Natural killer cell (primary cell): ENCODE measurements at regions not wholly inside any gene's neighbourhood (a gene's known extent, or its start where the extent isn't known, plus 50 kb on each side); places are given as distances from the start of the nearest gene placed in this dataset.
"Not testable (repeated sequence)": the region's sequence is repeated elsewhere in the genome, so short reads cannot be mapped to it uniquely, and the experiment has no call there.

Experiments
- ATAC-seq, 3 donors: fragments of 150-1000 bp in 2 of 3; fragments of 200-7000 bp in 1 of 3; cut with Tn5 transposase; 1 replicate in 1 of 3; 2 replicates in 2 of 3; pipeline ENCODE4 v1.10.0; 2021; ENCODE audit warnings: mild to moderate bottlenecking in 2 of 3, moderate library complexity in 2 of 3
- DNase-seq, 2 donors: peaks; one replicate each; pipeline versions ENCODE4 v3.0.0 to v3.0.0-alpha.2; 2013 to 2021; ENCODE audit warnings: mixed read lengths in 1 of 2
- H3K27ac ChIP-seq: one replicate; pipeline ENCODE4 v1.5.1; 2013; ENCODE audit warnings: mild to moderate bottlenecking, low read length
- H3K27me3 ChIP-seq: one replicate; pipeline ENCODE4 v1.6.1; 2013; ENCODE audit warnings: low read length; ENCODE audit not compliant: control insufficient read depth, insufficient read depth
- H3K36me3 ChIP-seq: one replicate; pipeline ENCODE4 v1.6.1; 2013; ENCODE audit warnings: low read length; ENCODE audit not compliant: control insufficient read depth, insufficient read depth
- H3K4me1 ChIP-seq: one replicate; pipeline ENCODE4 v1.6.1; 2013; ENCODE audit warnings: low read length; ENCODE audit not compliant: control insufficient read depth, insufficient read depth
- H3K4me3 ChIP-seq: one replicate; pipeline ENCODE4 v1.5.1; 2013; ENCODE audit warnings: low read length
- H3K9me3 ChIP-seq: one replicate; pipeline ENCODE4 v1.6.1; 2013; ENCODE audit warnings: low read length; ENCODE audit not compliant: control insufficient read depth, insufficient read depth
- H3K27ac Mint-ChIP-seq, 2 donors: one replicate each; pipeline ENCODE4 v1.8.0; 2022; ENCODE audit warnings: mild to moderate bottlenecking in 2 of 2, mixed read lengths in 2 of 2, moderate library complexity in 1 of 2
- H3K27me3 Mint-ChIP-seq, 2 donors: one replicate each; pipeline ENCODE4 v1.8.0; 2022; ENCODE audit warnings: low read depth in 2 of 2, mixed read lengths in 2 of 2
- H3K36me3 Mint-ChIP-seq: one replicate; pipeline ENCODE4 v1.8.0; 2022; ENCODE audit warnings: mixed read lengths
- H3K4me1 Mint-ChIP-seq, 2 donors: one replicate each; pipeline ENCODE4 v1.8.0; 2022; ENCODE audit warnings: mixed read lengths in 2 of 2
- H3K4me3 Mint-ChIP-seq: one replicate; pipeline ENCODE4 v1.8.0; 2022; ENCODE audit warnings: mild to moderate bottlenecking, moderate library complexity, mixed read lengths
- H3K9me3 Mint-ChIP-seq, 2 donors: one replicate each; pipeline ENCODE4 v1.8.0; 2022; ENCODE audit warnings: mixed read lengths in 2 of 2
- CTCF ChIP-seq: fragments of 200-600 bp; IDR thresholded peaks from one replicate; pipeline ENCODE4 v1.8.0; 2022; ENCODE audit warnings: antibody characterized with exemption
- WGBS: methylation state at CpG from one replicate; pipeline ENCODE4 v1.1.7; 2013; ENCODE audit warnings: missing lambda C conversion rate; ENCODE audit not compliant: insufficient coverage; 5-methylcytosine and 5-hydroxymethylcytosine counted together
- intact Hi-C: fragments of 100-400 bp; cut with micrococcal nuclease; formaldehyde crosslinking; loops from one replicate; pipeline ENCODE4 v1.14.2; 2022

DNA sequence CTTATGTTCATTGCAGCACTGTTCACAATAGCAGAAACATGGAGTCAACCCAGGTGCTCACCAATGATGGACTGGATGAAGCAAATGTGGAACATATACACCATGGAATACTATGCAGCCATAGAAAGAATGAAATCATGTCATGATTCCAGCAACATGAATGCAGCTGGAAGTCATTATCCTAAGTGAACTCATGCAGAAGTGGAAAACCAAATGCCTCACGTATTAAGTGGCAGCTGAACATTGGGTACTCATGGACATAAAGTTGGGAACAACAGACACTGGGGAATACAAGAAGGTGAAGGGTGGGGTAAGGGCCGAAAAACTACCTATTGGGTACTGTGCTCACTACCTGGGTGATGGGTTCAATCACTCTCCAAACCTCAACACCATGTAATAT, 915.9 kb downstream of the UQCRFS1 start:
- no peak for TF ChIP-seq CTCF
- Mint-ChIP-seq H3K36me3 (no peaks in the 10 kb centered on the region), H3K9me3 (no peaks in the 10 kb centered on the region), H3K27ac (no peak overlapping the region), H3K27me3 (peaks cover 8 to 17% of the 10 kb centered on the region in 2 donors), H3K4me3 (no peak overlapping the region), H3K4me1 (no peaks in the 10 kb centered on the region)
- H3K27me3 ChIP-seq = no peaks in the 10 kb centered on the region
- DNase-seq (no peak), ATAC-seq (no peak)
- no peaks in the 10 kb centered on the region for H3K4me1 ChIP-seq
- H3K27ac ChIP-seq = no peak overlapping the region
- no peaks in the 10 kb centered on the region for H3K36me3 ChIP-seq
- H3K4me3 ChIP-seq = no peak overlapping the region
- 77% methylated on average over 1 of the region's 2 CpGs for WGBS
- intact Hi-C loops = no loop called here
- no peaks in the 10 kb centered on the region for H3K9me3 ChIP-seq

DNA sequence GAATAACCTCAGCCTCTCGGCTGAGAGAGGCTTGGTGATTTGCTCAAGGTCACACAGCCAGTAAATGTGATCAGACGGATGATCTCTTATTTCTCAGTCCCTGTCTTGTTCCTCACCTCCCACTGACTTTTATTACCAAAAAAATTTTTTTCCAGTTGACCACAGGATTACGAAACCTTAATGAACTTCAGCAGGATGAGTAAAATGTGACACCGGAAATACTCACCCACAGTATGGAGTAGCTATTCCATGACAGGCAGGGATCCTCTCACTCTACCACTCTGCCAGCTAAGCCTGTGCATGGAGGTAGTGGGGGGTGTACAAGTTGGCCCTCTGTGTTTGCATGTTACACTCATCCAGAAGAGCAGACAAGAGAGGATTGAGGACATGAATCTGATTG, 916.4 kb downstream of the UQCRFS1 start:
- H3K9me3 ChIP-seq = no peaks in the 10 kb centered on the region
- Mint-ChIP-seq H3K4me1 (no peaks in the 10 kb centered on the region), H3K36me3 (no peaks in the 10 kb centered on the region), H3K4me3 (no peak overlapping the region), H3K27ac (no peak overlapping the region), H3K27me3 (peaks cover 10 to 17% of the 10 kb centered on the region in 2 donors), H3K9me3 (no peaks in the 10 kb centered on the region)
- no peaks in the 10 kb centered on the region for H3K36me3 ChIP-seq
- intact Hi-C loops = no loop called here
- H3K27me3 ChIP-seq = no peaks in the 10 kb centered on the region
- ATAC-seq = no peak
- WGBS = 92% methylated on average over 3 of the region's 4 CpGs
- TF ChIP-seq CTCF = no peak
- H3K4me3 ChIP-seq = no peak overlapping the region
- no peaks in the 10 kb centered on the region for H3K4me1 ChIP-seq
- no peak overlapping the region for H3K27ac ChIP-seq
- DNase-seq = no peak

DNA sequence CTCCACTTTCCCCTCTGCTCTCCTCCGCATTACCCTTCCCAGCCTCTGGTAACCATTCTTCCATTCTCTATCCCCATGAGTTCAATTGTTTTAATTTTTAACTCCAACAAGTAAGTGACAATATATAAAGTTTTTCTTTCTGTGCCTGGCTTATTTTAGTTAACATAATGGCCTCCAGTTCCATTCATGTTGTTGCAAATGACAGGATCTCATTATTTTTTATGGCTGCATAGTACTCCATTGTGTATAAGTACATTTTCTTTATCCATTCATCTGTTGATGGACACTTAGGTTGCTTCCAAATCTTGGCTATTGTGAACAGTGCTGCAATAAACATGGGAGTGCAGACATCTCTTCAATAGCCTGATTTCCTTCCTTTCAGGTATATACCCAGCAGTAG, 918.0 kb downstream of the UQCRFS1 start:
- H3K27me3 Mint-ChIP-seq = peaks cover 10 to 17% of the 10 kb centered on the region in 2 donors
- H3K27me3 ChIP-seq, H3K4me3 ChIP-seq, H3K4me1 ChIP-seq, ATAC-seq, H3K27ac Mint-ChIP-seq, H3K36me3 Mint-ChIP-seq, H3K9me3 Mint-ChIP-seq, DNase-seq, H3K27ac ChIP-seq, H3K9me3 ChIP-seq, H3K4me1 Mint-ChIP-seq, H3K4me3 Mint-ChIP-seq, intact Hi-C loops, H3K36me3 ChIP-seq: not testable (repeated sequence)
- WGBS = 93% methylated on average over 1 of the region's 1 CpG

DNA sequence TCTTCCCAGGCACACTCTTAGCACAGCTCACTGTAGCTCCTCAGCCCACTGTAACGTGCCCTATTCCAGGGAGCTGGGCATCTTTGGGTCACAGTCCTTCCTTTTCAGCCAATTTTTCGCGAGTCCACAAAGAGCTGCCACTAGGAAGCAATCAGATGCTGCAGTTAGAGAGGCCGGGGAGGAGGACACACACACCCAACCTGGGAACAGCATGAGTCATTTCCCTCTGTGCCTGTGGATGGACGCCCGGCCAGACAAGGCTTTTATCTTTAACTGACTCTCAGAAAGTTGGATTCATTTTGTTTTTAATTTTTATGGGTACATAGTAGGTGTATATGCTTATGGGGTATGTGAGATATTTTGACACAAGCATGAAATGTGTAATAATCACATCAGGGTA, 918.6 kb downstream of the UQCRFS1 start:
- Histone ChIP-seq H3K4me3 (no peak overlapping the region), H3K9me3 (no peaks in the 10 kb centered on the region), H3K27ac (no peak overlapping the region), H3K27me3 (no peaks in the 10 kb centered on the region), H3K4me1 (no peaks in the 10 kb centered on the region), H3K36me3 (no peaks in the 10 kb centered on the region)
- ATAC-seq = no peak
- TF ChIP-seq CTCF = no peak
- intact Hi-C loops = no loop called here
- peaks cover 10 to 17% of the 10 kb centered on the region in 2 donors for H3K27me3 Mint-ChIP-seq
- no peak overlapping the region for H3K4me3 Mint-ChIP-seq
- H3K36me3 Mint-ChIP-seq = no peaks in the 10 kb centered on the region
- WGBS = 65% methylated on average over 5 of the region's 6 CpGs
- H3K9me3 Mint-ChIP-seq = no peaks in the 10 kb centered on the region
- no peak for DNase-seq
- no peak overlapping the region for H3K27ac Mint-ChIP-seq
- H3K4me1 Mint-ChIP-seq = no peaks in the 10 kb centered on the region
